ENCODE measurements at regions not wholly inside any gene's neighbourhood (a gene's known extent, or its start where the extent isn't known, plus 50 kb on each side); places are given as distances from the start of the nearest gene placed in this dataset.

- TF ChIP-seq POLR2AphosphoS5 (IDR thresholded peaks at IDR 0.05; ENCODE audit: low read depth, low read length) (no peak), CTCF (IDR thresholded peaks at IDR 0.05) (no peak), SIN3A (IDR thresholded peaks at IDR 0.05; ENCODE audit: borderline replicate concordance, insufficient read depth, low read depth, low read length) (no peak)
These were observed 86.4 kb downstream of the HAPSTR1 start for GRCh38 chr16:9177861-9178260.
